HepG2 (cell line): ENCODE measurements at regions not wholly inside any gene's neighbourhood (a gene's known extent, or its start where the extent isn't known, plus 50 kb on each side); places are given as distances from the start of the nearest gene placed in this dataset.

Experiments
- FOXC1 ChIP-seq: sonication (generic); formaldehyde crosslinking; IDR thresholded peaks from 2 replicates; pipeline ENCODE4 v1.8.0; 2022; ENCODE audit warnings: mild to moderate bottlenecking, missing genetic modification reagents, borderline replicate concordance
- HCFC1 ChIP-seq: fragments of 150-350 bp; IDR thresholded peaks from 2 replicates; pipeline ENCODE4 v1.6.1; 2014; ENCODE audit warnings: low read depth, low read length
- IRF2 ChIP-seq: IDR thresholded peaks from 2 replicates; pipeline ENCODE4 v1.6.1; 2018; ENCODE audit warnings: missing genetic modification reagents, missing compliant biosample characterization
- MEF2D ChIP-seq: sonication (generic); formaldehyde crosslinking; IDR thresholded peaks from 2 replicates; pipeline ENCODE4 v1.5.1; 2020; ENCODE audit warnings: mild to moderate bottlenecking, missing genetic modification reagents
- MIXL1 ChIP-seq: IDR thresholded peaks from 2 replicates; pipeline ENCODE4 v1.6.1; 2016
- RCOR2 ChIP-seq: IDR thresholded peaks from 2 replicates; pipeline ENCODE4 v1.6.1; 2016; ENCODE audit warnings: missing biosample characterization, missing genetic modification reagents
- ZC3H13 ChIP-seq: sonication (generic); formaldehyde crosslinking; IDR thresholded peaks from 2 replicates; pipeline ENCODE4 v1.8.1; 2023; ENCODE audit warnings: mild to moderate bottlenecking, missing genetic modification reagents, moderate library complexity
- ZFAT ChIP-seq: sonication (generic); formaldehyde crosslinking; conservative IDR thresholded peaks from 2 replicates; pipeline ENCODE4 v1.8.1; 2023; ENCODE audit warnings: missing genetic modification reagents, inconsistent platforms
- ZNF124 ChIP-seq: sonication (generic); formaldehyde crosslinking; IDR thresholded peaks from 2 replicates; pipeline ENCODE4 v1.4.0; 2020; ENCODE audit warnings: missing genetic modification reagents
- ZNF160 ChIP-seq: sonication (generic); formaldehyde crosslinking; IDR thresholded peaks from 2 replicates; pipeline ENCODE4 v1.8.0; 2022; ENCODE audit warnings: mild to moderate bottlenecking, inconsistent platforms, missing genetic modification reagents
- ZNF572 ChIP-seq: sonication (generic); formaldehyde crosslinking; IDR thresholded peaks from 2 replicates; pipeline ENCODE4 v1.5.1; 2020; ENCODE audit warnings: mild to moderate bottlenecking, missing genetic modification reagents
- TF ChIP-seq, protein P1 (sequence below): sonication (generic); formaldehyde crosslinking; IDR thresholded peaks from 2 replicates; pipeline ENCODE4 v1.5.1; 2020; ENCODE audit warnings: missing genetic modification reagents, mild to moderate bottlenecking, borderline replicate concordance
- TF ChIP-seq, protein P2 (sequence below): IDR thresholded peaks from 2 replicates; pipeline ENCODE4 v1.6.1; 2016; ENCODE audit warnings: missing biosample characterization, missing genetic modification reagents, low read depth
- TF ChIP-seq, protein P3 (sequence below): fragments of 450-650 bp; IDR thresholded peaks from 2 replicates; pipeline ENCODE4 v1.6.1; 2017
- TF ChIP-seq, protein P4 (sequence below): sonication (generic); formaldehyde crosslinking; IDR thresholded peaks from 2 replicates; pipeline ENCODE4 v1.9.0; 2022; ENCODE audit warnings: low read depth, missing genetic modification reagents
- TF ChIP-seq, protein P5 (sequence below): sonication (generic); formaldehyde crosslinking; IDR thresholded peaks from 2 replicates; pipeline ENCODE4 v1.8.0; 2022; ENCODE audit warnings: mild to moderate bottlenecking, missing genetic modification reagents, borderline replicate concordance
- TF ChIP-seq, protein P6 (sequence below): sonication (generic); formaldehyde crosslinking; IDR thresholded peaks from 2 replicates; pipeline ENCODE4 v1.4.0; 2020; ENCODE audit warnings: missing genetic modification reagents, borderline replicate concordance

DNA sequence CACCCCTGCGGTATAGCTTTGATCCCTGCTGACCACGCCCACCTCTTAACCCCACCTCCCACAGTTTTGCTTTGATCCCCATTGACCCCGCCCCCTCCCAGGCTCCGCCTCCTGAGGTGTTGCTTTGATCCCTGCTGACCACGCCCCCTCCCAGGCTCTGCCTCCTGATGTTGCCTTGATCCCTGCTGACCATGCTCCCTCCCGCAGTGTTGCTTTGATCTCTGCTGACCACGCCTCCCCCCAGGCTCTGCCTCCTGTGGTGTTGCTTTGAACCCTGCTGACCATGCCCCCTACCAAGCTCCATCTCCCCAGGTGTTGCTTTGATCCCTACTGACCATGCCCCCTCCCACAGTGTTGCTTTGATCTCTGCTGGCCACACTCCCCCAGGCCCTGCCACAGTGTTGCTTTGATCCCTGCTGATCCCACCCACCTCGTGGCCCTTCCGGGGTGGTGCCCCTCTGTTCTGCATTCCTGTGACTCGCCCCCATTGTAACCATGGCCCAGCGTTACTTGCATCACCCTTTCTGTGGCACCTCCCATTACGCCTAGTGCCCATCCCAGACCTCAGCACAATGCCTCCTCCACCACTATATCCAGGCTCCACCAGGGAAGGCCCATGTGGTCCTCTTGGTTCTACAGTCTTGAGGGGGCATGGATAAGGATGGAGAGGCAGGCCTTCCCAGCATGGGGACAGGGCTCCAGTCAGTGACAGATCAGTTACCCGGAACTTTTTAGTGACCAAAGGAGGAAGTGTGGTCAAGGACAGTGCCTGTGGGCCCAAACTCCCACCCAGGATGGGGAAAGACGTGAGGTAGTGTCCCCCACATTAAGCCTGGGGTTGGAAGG, 70.8 kb downstream of the ADRA2C start (continued):
- TF ChIP-seq MEF2D: peak; percentile 96
- TF ChIP-seq, protein P1, sequence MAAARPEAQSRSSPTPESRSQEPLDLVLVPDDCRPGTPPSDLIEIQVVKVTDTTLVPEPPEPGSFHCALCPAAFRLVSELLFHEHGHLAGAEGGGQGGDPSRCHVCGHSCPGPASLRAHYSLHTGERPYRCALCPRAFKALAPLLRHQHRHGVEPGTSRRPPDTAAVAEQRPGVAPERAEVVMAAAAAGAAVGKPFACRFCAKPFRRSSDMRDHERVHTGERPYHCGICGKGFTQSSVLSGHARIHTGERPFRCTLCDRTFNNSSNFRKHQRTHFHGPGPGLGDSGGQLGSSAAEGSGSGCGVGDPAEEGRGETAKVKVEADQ (CRISPR knock-in tag): peak; percentile 63; the same call in 1 of the 2 replicates
- TF ChIP-seq ZNF160: 0 out of 2 replicates have a peak, but pooled peaks have one; percentile 32
- TF ChIP-seq, protein P2, sequence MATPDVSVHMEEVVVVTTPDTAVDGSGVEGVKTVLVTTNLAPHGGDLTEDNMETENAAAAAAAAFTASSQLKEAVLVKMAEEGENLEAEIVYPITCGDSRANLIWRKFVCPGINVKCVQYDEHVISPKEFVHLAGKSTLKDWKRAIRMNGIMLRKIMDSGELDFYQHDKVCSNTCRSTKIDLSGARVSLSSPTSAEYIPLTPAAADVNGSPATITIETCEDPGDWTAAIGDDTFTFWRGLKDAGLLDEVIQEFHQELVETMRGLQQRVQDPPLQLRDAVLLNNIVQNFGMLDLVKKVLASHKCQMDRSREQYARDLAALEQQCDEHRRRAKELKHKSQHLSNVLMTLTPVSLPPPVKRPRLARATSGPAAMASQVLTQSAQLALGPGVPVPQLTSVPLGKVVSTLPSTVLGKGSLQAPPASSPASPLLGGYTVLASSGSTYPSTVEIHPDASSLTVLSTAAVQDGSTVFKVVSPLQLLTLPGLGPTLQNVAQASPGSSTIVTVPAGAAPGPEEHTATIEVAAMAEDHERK (CRISPR knock-in tag): peak; percentile 28; the same call in 1 of the 2 replicates
- TF ChIP-seq, protein P3, sequence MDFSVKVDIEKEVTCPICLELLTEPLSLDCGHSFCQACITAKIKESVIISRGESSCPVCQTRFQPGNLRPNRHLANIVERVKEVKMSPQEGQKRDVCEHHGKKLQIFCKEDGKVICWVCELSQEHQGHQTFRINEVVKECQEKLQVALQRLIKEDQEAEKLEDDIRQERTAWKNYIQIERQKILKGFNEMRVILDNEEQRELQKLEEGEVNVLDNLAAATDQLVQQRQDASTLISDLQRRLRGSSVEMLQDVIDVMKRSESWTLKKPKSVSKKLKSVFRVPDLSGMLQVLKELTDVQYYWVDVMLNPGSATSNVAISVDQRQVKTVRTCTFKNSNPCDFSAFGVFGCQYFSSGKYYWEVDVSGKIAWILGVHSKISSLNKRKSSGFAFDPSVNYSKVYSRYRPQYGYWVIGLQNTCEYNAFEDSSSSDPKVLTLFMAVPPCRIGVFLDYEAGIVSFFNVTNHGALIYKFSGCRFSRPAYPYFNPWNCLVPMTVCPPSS: no peak
- TF ChIP-seq, protein P4, sequence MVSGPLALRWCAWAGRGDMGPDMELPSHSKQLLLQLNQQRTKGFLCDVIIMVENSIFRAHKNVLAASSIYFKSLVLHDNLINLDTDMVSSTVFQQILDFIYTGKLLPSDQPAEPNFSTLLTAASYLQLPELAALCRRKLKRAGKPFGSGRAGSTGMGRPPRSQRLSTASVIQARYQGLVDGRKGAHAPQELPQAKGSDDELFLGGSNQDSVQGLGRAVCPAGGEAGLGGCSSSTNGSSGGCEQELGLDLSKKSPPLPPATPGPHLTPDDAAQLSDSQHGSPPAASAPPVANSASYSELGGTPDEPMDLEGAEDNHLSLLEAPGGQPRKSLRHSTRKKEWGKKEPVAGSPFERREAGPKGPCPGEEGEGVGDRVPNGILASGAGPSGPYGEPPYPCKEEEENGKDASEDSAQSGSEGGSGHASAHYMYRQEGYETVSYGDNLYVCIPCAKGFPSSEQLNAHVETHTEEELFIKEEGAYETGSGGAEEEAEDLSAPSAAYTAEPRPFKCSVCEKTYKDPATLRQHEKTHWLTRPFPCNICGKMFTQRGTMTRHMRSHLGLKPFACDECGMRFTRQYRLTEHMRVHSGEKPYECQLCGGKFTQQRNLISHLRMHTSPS (CRISPR knock-in tag): peak; percentile 100
- no peak for TF ChIP-seq HCFC1
- no peak for TF ChIP-seq ZNF124 (CRISPR knock-in tag)
- no peak for TF ChIP-seq ZFAT (CRISPR knock-in tag)
- TF ChIP-seq RCOR2 (CRISPR knock-in tag): peak; percentile 63
- TF ChIP-seq ZNF572 (CRISPR knock-in tag): no peak
- 0 out of 2 replicates have a peak, but pooled peaks have one; percentile 53 for TF ChIP-seq FOXC1 (CRISPR knock-in tag)
- TF ChIP-seq ZC3H13: no peak
- TF ChIP-seq, protein P5, sequence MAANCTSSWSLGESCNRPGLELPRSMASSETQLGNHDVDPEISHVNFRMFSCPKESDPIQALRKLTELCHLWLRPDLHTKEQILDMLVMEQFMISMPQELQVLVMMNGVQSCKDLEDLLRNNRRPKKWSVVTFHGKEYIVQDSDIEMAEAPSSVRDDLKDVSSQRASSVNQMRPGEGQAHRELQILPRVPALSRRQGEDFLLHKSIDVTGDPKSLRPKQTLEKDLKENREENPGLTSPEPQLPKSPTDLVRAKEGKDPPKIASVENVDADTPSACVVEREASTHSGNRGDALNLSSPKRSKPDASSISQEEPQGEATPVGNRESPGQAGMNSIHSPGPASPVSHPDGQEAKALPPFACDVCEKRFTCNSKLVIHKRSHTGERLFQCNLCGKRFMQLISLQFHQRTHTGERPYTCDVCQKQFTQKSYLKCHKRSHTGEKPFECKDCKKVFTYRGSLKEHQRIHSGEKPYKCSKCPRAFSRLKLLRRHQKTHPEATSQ (CRISPR knock-in tag): peak; percentile 87; the same call in 1 of the 2 replicates
- TF ChIP-seq MIXL1 (CRISPR knock-in tag): no peak
- TF ChIP-seq, protein P6, sequence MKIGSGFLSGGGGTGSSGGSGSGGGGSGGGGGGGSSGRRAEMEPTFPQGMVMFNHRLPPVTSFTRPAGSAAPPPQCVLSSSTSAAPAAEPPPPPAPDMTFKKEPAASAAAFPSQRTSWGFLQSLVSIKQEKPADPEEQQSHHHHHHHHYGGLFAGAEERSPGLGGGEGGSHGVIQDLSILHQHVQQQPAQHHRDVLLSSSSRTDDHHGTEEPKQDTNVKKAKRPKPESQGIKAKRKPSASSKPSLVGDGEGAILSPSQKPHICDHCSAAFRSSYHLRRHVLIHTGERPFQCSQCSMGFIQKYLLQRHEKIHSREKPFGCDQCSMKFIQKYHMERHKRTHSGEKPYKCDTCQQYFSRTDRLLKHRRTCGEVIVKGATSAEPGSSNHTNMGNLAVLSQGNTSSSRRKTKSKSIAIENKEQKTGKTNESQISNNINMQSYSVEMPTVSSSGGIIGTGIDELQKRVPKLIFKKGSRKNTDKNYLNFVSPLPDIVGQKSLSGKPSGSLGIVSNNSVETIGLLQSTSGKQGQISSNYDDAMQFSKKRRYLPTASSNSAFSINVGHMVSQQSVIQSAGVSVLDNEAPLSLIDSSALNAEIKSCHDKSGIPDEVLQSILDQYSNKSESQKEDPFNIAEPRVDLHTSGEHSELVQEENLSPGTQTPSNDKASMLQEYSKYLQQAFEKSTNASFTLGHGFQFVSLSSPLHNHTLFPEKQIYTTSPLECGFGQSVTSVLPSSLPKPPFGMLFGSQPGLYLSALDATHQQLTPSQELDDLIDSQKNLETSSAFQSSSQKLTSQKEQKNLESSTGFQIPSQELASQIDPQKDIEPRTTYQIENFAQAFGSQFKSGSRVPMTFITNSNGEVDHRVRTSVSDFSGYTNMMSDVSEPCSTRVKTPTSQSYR (CRISPR knock-in tag): peak; percentile 94
- peak; percentile 87 for TF ChIP-seq IRF2
